Pulmonary artery endothelial cell (primary cell): ENCODE measurements at regions not wholly inside any gene's neighbourhood (a gene's known extent, or its start where the extent isn't known, plus 50 kb on each side); places are given as distances from the start of the nearest gene placed in this dataset.

Experiments used
- DNase-seq: peaks from one replicate; pipeline ENCODE4 v3.0.0-alpha.2; 2011; ENCODE audit warnings: low read depth, low spot score

GRCh38 chr3:39000008-39000450, 51.7 kb downstream of the SCN11A start:
- peak; percentile 10 for DNase-seq

- no peak for DNase-seq
Measured at GRCh38 chr3:38998086-38998485, 53.7 kb downstream of the SCN11A start.

- DNase-seq = no peak
Measured at GRCh38 chr3:38996193-38996592, 55.6 kb downstream of the SCN11A start.

- no peak for DNase-seq
Measured at GRCh38 chr3:38994251-38994650, 57.5 kb downstream of the SCN11A start.

GRCh38 chr3:38992117-38992760, 59.5 kb downstream of the SCN11A start:
- DNase-seq = no peak

- DNase-seq = no peak
Measured at GRCh38 chr3:38990621-38991020, 61.1 kb downstream of the SCN11A start.

GRCh38 chr3:38989917-38990510, 61.7 kb downstream of the SCN11A start:
- no peak for DNase-seq

GRCh38 chr3:38988955-38989354, 62.8 kb downstream of the SCN11A start:
- DNase-seq = no peak

GRCh38 chr3:38987456-38987855, 64.3 kb downstream of the SCN11A start:
- no peak for DNase-seq

GRCh38 chr3:38986901-38987300, 64.8 kb downstream of the SCN11A start:
- DNase-seq = no peak

- DNase-seq = no peak
Measured at GRCh38 chr3:38985981-38986380, 65.8 kb downstream of the SCN11A start.

GRCh38 chr3:38985581-38985980, 66.2 kb downstream of the SCN11A start:
- no peak for DNase-seq

GRCh38 chr3:38984731-38985130, 67.0 kb downstream of the SCN11A start:
- no peak for DNase-seq

GRCh38 chr3:38984110-38984509, 67.6 kb downstream of the SCN11A start:
- no peak for DNase-seq

GRCh38 chr3:38980938-38981337, 70.8 kb downstream of the SCN11A start:
- DNase-seq = no peak

- DNase-seq = no peak
Measured at GRCh38 chr3:38978729-38979128, 73.0 kb downstream of the SCN11A start.

GRCh38 chr3:38970851-38971638, 80.7 kb downstream of the SCN11A start:
- DNase-seq = no peak

- DNase-seq = no peak
Measured at GRCh38 chr3:38969317-38970235, 82.2 kb downstream of the SCN11A start.

- no peak for DNase-seq
Measured at GRCh38 chr3:38968891-38969290, 82.9 kb downstream of the SCN11A start.

- DNase-seq = no peak
Measured at GRCh38 chr3:38968403-38968802, 83.3 kb downstream of the SCN11A start.

GRCh38 chr3:38967693-38967989, 84.1 kb downstream of the SCN11A start:
- no peak for DNase-seq
